Mononuclear cell (primary cell): ENCODE measurements at regions not wholly inside any gene's neighbourhood (a gene's known extent, or its start where the extent isn't known, plus 50 kb on each side); places are given as distances from the start of the nearest gene placed in this dataset.

ENCODE experiments used
- H3K27me3 ChIP-seq: 2 replicates; pipeline ENCODE4 v1.6.0; 2011; ENCODE audit warnings: low read length, control low read depth; ENCODE audit not compliant: insufficient read depth
- H3K4me1 ChIP-seq: 2 replicates; pipeline ENCODE4 v1.5.1; 2011; ENCODE audit warnings: mild to moderate bottlenecking, low read length, control low read depth; ENCODE audit not compliant: insufficient read depth
- H3K4me3 ChIP-seq: 2 replicates; pipeline ENCODE4 v1.5.1; 2011; ENCODE audit warnings: mild to moderate bottlenecking, low read length, moderate library complexity
- H3K9me3 ChIP-seq: 2 replicates; pipeline ENCODE4 v1.5.1; 2011; ENCODE audit warnings: low read depth, mild to moderate bottlenecking, control low read depth, low read length

- no peak overlapping the region for H3K4me3 ChIP-seq
- H3K4me1 ChIP-seq = no peaks in the 10 kb centered on the region
- no peaks in the 10 kb centered on the region for H3K27me3 ChIP-seq
- H3K9me3 ChIP-seq = no peaks in the 10 kb centered on the region
Observed at GRCh38 chr15:93722165-93722564, 509.2 kb upstream of the MCTP2 start.

GRCh38 chr15:93720607-93721006 is 510.8 kb upstream of the MCTP2 start:
- Histone ChIP-seq H3K4me3 (no peak overlapping the region), H3K27me3 (no peaks in the 10 kb centered on the region), H3K9me3 (no peaks in the 10 kb centered on the region), H3K4me1 (no peaks in the 10 kb centered on the region)

GRCh38 chr15:93719921-93720351 is 511.4 kb upstream of the MCTP2 start:
- Histone ChIP-seq H3K9me3 (no peaks in the 10 kb centered on the region), H3K4me3 (no peak overlapping the region), H3K4me1 (no peaks in the 10 kb centered on the region), H3K27me3 (no peaks in the 10 kb centered on the region)

- no peaks in the 10 kb centered on the region for H3K27me3 ChIP-seq
- H3K4me1 ChIP-seq = no peaks in the 10 kb centered on the region
- no peaks in the 10 kb centered on the region for H3K9me3 ChIP-seq
- H3K4me3 ChIP-seq = no peak overlapping the region
Observed at GRCh38 chr15:93716615-93717231, 514.6 kb upstream of the MCTP2 start.

- Histone ChIP-seq H3K4me3 (no peak overlapping the region), H3K4me1 (no peaks in the 10 kb centered on the region), H3K9me3 (no peaks in the 10 kb centered on the region), H3K27me3 (no peaks in the 10 kb centered on the region)
Observed at GRCh38 chr15:93709708-93710107, 521.7 kb upstream of the MCTP2 start.

GRCh38 chr15:93708724-93709445 is 522.5 kb upstream of the MCTP2 start:
- Histone ChIP-seq H3K27me3 (no peaks in the 10 kb centered on the region), H3K4me3 (no peak overlapping the region), H3K9me3 (no peaks in the 10 kb centered on the region), H3K4me1 (no peaks in the 10 kb centered on the region)

- Histone ChIP-seq H3K27me3 (no peaks in the 10 kb centered on the region), H3K9me3 (no peaks in the 10 kb centered on the region), H3K4me3 (no peak overlapping the region), H3K4me1 (no peaks in the 10 kb centered on the region)
Observed at GRCh38 chr15:93707751-93708150, 523.6 kb upstream of the MCTP2 start.

GRCh38 chr15:93706495-93707292 is 524.7 kb upstream of the MCTP2 start:
- H3K27me3 ChIP-seq = no peaks in the 10 kb centered on the region
- H3K4me3 ChIP-seq = no peak overlapping the region
- no peaks in the 10 kb centered on the region for H3K4me1 ChIP-seq
- H3K9me3 ChIP-seq = no peaks in the 10 kb centered on the region

- H3K4me3 ChIP-seq = no peak overlapping the region
- no peaks in the 10 kb centered on the region for H3K4me1 ChIP-seq
- H3K27me3 ChIP-seq = no peaks in the 10 kb centered on the region
- H3K9me3 ChIP-seq = no peaks in the 10 kb centered on the region
Observed at GRCh38 chr15:93705753-93706455, 525.5 kb upstream of the MCTP2 start.

- Histone ChIP-seq H3K4me3 (no peak overlapping the region), H3K27me3 (no peaks in the 10 kb centered on the region), H3K4me1 (no peaks in the 10 kb centered on the region), H3K9me3 (no peaks in the 10 kb centered on the region)
Observed at GRCh38 chr15:93703092-93703739, 528.1 kb upstream of the MCTP2 start.

GRCh38 chr15:93700051-93700450 is 531.3 kb upstream of the MCTP2 start:
- Histone ChIP-seq H3K4me1 (no peaks in the 10 kb centered on the region), H3K4me3 (no peak overlapping the region), H3K9me3 (no peaks in the 10 kb centered on the region), H3K27me3 (no peaks in the 10 kb centered on the region)

GRCh38 chr15:93694033-93694432 is 537.3 kb upstream of the MCTP2 start:
- H3K9me3 ChIP-seq = no peaks in the 10 kb centered on the region
- no peaks in the 10 kb centered on the region for H3K27me3 ChIP-seq
- H3K4me1 ChIP-seq = no peaks in the 10 kb centered on the region
- no peak overlapping the region for H3K4me3 ChIP-seq

- Histone ChIP-seq H3K4me3 (no peak overlapping the region), H3K9me3 (peaks cover 17% of the 10 kb centered on the region), H3K27me3 (no peaks in the 10 kb centered on the region), H3K4me1 (no peaks in the 10 kb centered on the region)
Observed at GRCh38 chr15:93683651-93684050, 547.7 kb upstream of the MCTP2 start.

- Histone ChIP-seq H3K9me3 (no peaks in the 10 kb centered on the region), H3K27me3 (no peaks in the 10 kb centered on the region), H3K4me1 (no peaks in the 10 kb centered on the region), H3K4me3 (no peak overlapping the region)
Observed at GRCh38 chr15:93671387-93671943, 559.9 kb upstream of the MCTP2 start.
